Hepatocyte (in vitro differentiated cells): ENCODE measurements at regions not wholly inside any gene's neighbourhood (a gene's known extent, or its start where the extent isn't known, plus 50 kb on each side); places are given as distances from the start of the nearest gene placed in this dataset.

ENCODE experiments used
- CTCF ChIP-seq: fragments of 200-600 bp; sonication (generic); IDR thresholded peaks from 2 replicates; pipeline ENCODE4 v1.5.1; 2016; ENCODE audit warnings: antibody characterized with exemption, mild to moderate bottlenecking; ENCODE audit not compliant: poor library complexity
- EZH2 ChIP-seq: fragments of 200-600 bp; sonication (generic); IDR thresholded peaks from 2 replicates; pipeline ENCODE4 v1.6.1; 2016; ENCODE audit warnings: antibody characterized with exemption, mild to moderate bottlenecking, borderline replicate concordance
- EZH2phosphoT487 ChIP-seq: fragments of 200-600 bp; sonication (generic); IDR thresholded peaks from one replicate; pipeline ENCODE4 v1.6.1; 2018; ENCODE audit warnings: antibody characterized with exemption, mild to moderate bottlenecking, low read depth, moderate library complexity; ENCODE audit not compliant: unreplicated experiment, severe bottlenecking

- no peak for TF ChIP-seq CTCF
- TF ChIP-seq EZH2phosphoT487 = no peak
- no peak for TF ChIP-seq EZH2
Observed at GRCh38 chr3:82141592-82141991, 380.1 kb upstream of the GBE1 start.
